ENCODE measurements at regions not wholly inside any gene's neighbourhood (a gene's known extent, or its start where the extent isn't known, plus 50 kb on each side); places are given as distances from the start of the nearest gene placed in this dataset.

DNA sequence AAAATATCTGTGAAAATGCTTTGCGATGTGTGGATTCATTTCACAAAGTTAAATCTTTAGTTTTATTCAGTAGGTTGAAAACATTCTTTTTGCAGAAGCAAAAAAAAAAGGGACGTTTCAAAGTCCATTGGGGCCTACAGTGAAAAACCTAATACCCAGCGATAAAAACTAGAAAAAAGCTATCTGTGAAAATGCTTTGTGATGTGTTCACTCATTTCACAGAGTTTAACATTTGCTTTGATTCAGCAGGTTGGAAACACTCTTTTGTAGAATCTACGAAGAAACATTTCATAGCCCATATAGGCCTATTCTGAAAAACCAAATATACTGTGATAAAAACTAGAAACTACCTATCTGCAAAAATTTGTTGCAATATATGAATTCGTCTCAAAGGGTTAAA lies 113.6 kb upstream of the WSB1 start:
- TF ChIP-seq, protein P1, sequence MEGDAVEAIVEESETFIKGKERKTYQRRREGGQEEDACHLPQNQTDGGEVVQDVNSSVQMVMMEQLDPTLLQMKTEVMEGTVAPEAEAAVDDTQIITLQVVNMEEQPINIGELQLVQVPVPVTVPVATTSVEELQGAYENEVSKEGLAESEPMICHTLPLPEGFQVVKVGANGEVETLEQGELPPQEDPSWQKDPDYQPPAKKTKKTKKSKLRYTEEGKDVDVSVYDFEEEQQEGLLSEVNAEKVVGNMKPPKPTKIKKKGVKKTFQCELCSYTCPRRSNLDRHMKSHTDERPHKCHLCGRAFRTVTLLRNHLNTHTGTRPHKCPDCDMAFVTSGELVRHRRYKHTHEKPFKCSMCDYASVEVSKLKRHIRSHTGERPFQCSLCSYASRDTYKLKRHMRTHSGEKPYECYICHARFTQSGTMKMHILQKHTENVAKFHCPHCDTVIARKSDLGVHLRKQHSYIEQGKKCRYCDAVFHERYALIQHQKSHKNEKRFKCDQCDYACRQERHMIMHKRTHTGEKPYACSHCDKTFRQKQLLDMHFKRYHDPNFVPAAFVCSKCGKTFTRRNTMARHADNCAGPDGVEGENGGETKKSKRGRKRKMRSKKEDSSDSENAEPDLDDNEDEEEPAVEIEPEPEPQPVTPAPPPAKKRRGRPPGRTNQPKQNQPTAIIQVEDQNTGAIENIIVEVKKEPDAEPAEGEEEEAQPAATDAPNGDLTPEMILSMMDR (IDR thresholded peaks at IDR 0.05), result no peak
- TF ChIP-seq EZH2 (IDR thresholded peaks at IDR 0.05) (no peak), EZH2phosphoT487 (IDR thresholded peaks at IDR 0.05) (no peak)

Measured in neural progenitor cell (in vitro differentiated cells).